Large intestine (tissue), 3 donors: ENCODE measurements at regions not wholly inside any gene's neighbourhood (a gene's known extent, or its start where the extent isn't known, plus 50 kb on each side); places are given as distances from the start of the nearest gene placed in this dataset.
"Not testable (repeated sequence)": the region's sequence is repeated elsewhere in the genome, so short reads cannot be mapped to it uniquely, and the experiment has no call there.

ENCODE experiments used
- DNase-seq, 2 donors: peaks; one replicate each; pipeline versions ENCODE4 v3.0.0 to v3.0.0-alpha.2; 2013
- H3K27ac ChIP-seq: one replicate; pipeline ENCODE4 v1.5.1; 2013; ENCODE audit warnings: low read length
- H3K27me3 ChIP-seq: 2 replicates; pipeline ENCODE4 v1.6.1; 2013; ENCODE audit warnings: low read length; ENCODE audit not compliant: control insufficient read depth, insufficient read depth
- H3K36me3 ChIP-seq: 2 replicates; pipeline ENCODE4 v1.6.1; 2013; ENCODE audit warnings: low read length; ENCODE audit not compliant: control insufficient read depth, insufficient read depth
- H3K4me1 ChIP-seq: one replicate; pipeline ENCODE4 v1.6.1; 2013; ENCODE audit warnings: low read length; ENCODE audit not compliant: control insufficient read depth, insufficient read depth
- H3K4me3 ChIP-seq: one replicate; pipeline ENCODE4 v1.5.1; 2013; ENCODE audit warnings: low read length
- H3K9me3 ChIP-seq: one replicate; pipeline ENCODE4 v1.6.1; 2013; ENCODE audit warnings: mild to moderate bottlenecking, low read depth, low read length, moderate library complexity; ENCODE audit not compliant: control insufficient read depth
- WGBS: methylation state at CpG from one replicate; pipeline ENCODE4 v1.1.5; 2013; ENCODE audit warnings: low lambda C conversion rate; ENCODE audit not compliant: insufficient coverage; 5-methylcytosine and 5-hydroxymethylcytosine counted together

DNA sequence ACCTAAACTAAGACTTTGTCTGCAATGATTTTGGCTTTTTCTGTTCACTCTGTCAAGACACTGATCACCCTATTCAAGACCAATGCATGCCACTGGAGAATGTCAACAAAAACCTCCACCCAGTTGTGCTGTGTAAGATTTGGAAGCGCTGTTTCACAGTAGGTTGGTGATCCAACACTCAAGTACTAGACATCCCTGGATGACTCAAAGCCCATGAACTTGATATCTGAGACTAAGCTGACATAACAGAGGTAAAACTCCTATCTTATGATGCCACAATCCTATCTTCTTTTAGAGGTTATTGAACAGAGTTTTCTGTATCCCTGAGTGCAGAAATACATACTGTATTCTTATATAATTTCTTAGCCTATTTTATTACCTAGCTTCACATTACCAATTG, 251.3 kb upstream of the ETAA1 start:
- Histone ChIP-seq H3K9me3 (no peaks in the 10 kb centered on the region), H3K4me1 (no peaks in the 10 kb centered on the region), H3K4me3 (no peak overlapping the region), H3K27ac (no peak overlapping the region), H3K27me3 (no peaks in the 10 kb centered on the region), H3K36me3 (no peaks in the 10 kb centered on the region)
- no peak for DNase-seq
- no CpG with 5 or more reads among the region's 1 CpG for WGBS

DNA sequence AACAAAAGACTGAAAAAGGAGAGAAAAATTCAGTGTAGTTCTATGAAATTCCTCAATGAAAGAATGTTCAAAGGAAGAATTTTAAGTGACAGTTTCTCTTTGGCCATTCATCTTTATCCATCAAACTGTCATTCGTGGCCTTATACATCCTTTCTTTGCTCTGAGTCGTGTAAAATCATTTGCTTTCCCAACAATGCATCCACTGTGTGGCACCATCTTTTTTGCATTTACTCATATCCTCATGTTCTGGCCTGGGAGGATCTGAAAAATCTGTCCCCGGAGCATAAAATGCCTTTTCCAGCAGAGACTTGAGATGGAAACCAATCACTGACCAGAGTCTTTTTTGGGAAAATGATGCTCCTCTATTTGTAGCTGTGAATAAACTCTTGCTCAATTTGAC, 240.3 kb upstream of the ETAA1 start:
- Histone ChIP-seq H3K27me3 (no peaks in the 10 kb centered on the region), H3K36me3 (no peaks in the 10 kb centered on the region), H3K4me3 (no peak overlapping the region), H3K4me1 (no peaks in the 10 kb centered on the region), H3K27ac (no peak overlapping the region), H3K9me3 (no peaks in the 10 kb centered on the region)
- WGBS: 64% methylated on average over 2 of the region's 3 CpGs
- no peak for DNase-seq

DNA sequence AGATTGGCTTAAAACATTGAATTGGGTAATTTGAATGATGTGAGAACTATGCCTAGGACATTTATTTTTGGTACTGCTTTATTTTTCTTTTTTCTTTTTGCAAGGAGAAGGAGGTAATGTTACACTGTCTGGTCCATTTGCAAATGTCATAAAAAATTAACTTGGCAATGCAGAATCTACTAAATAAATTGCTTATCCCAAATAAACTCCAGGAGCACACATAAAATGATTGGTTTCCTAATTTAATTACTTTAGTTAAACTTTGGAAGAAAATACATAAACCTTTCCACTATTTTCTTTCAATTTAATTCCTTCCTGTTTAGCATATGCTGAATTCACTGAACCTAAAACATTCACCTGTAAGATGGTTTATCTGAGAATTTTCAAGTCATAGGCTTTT, 238.4 kb upstream of the ETAA1 start:
- H3K27ac ChIP-seq: no peak overlapping the region

DNA sequence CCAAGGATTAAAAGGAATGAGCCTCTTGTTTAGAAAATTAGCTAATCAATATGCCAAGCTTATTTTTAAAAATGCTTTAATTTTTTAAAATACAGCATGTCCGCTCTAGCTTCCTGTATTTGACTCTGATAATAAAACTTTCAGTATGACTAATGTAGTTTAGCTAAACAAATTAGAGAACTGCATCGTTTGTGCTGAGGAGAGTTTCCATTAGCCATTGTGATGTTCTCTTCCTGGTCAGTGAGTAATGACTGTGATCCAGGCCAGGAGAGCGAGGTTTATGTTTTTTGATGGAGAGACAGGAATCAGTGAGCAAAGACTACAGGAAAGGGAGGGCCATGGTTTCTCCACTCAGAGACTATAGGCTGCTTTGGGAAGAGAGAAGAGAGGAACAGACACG, 237.2 kb upstream of the ETAA1 start:
- no peak for DNase-seq
- H3K27me3 ChIP-seq: no peaks in the 10 kb centered on the region
- H3K4me3 ChIP-seq: no peak overlapping the region
- 100% methylated on average over 1 of the region's 4 CpGs for WGBS
- H3K4me1 ChIP-seq: no peaks in the 10 kb centered on the region
- no peak overlapping the region for H3K27ac ChIP-seq
- H3K36me3 ChIP-seq: no peaks in the 10 kb centered on the region
- H3K9me3 ChIP-seq: no peaks in the 10 kb centered on the region

More for the DNA sequence above, 238.4 kb upstream of the ETAA1 start:
- Histone ChIP-seq H3K9me3 (no peaks in the 10 kb centered on the region), H3K27me3 (no peaks in the 10 kb centered on the region), H3K4me1 (no peaks in the 10 kb centered on the region), H3K36me3 (no peaks in the 10 kb centered on the region), H3K4me3 (no peak overlapping the region)
- DNase-seq: no peak

DNA sequence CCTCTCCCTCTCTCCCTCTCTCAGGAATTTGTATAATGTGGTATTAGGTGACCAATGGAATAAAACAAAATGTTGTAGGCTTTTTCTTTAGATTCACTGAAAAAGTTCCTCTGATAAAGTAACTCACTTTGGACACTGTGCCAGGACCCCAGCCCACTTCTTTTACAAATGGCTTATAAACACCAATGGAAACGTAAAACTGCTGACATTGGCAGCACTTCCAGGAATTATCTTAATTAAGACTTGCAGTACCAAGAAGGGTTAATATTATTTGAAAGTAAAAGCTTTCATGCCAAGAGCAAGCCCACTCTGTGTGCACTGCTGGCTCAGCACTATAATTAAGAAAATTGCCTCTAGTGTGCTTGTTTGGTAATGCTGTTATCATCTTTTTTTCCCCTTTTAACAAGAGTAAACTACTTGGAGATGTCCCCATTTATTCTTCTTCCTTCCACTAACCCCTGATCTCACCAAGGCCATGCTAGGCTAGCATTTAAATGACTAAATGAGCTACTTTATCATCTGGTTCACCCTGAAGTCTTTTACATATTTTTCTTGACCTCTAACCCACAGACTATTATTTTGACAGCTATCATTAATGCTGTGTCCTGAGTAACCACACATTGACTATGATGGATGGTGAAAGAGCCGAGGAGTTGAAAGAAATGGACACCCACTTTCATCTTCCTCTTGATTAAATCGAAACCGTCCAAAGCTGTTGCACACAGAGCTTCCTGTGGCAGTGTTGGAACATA, 232.2 kb upstream of the ETAA1 start:
- Histone ChIP-seq H3K36me3 (no peaks in the 10 kb centered on the region), H3K9me3 (no peaks in the 10 kb centered on the region), H3K27me3 (no peaks in the 10 kb centered on the region), H3K27ac (no peak overlapping the region), H3K4me3 (no peak overlapping the region), H3K4me1 (no peaks in the 10 kb centered on the region)
- 92% methylated on average over 2 of the region's 4 CpGs for WGBS
- no peak for DNase-seq

DNA sequence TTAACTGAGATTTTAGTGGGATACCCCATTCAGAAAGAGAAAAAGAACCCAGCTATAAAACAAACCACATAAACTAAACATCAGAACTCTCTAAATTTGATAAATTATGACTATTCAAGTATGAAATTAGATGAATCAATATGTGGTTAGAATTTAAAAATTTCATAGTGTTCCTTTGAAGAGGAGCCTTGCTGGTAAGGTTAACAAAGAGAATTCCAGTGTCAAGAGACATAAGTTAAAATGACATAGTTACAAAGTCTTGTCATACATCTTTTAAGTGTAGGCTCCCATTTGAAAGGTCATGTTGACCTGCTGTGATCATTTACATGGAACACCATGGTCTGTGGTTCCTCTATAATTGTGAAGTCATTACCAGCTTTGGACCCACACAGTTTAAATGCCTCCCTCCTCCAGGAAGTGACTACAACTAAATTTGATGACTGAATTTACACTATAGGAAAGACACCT, 231.6 kb upstream of the ETAA1 start:
- DNase-seq: no peak
- H3K27me3 ChIP-seq: no peaks in the 10 kb centered on the region
- H3K4me3 ChIP-seq: no peak overlapping the region
- no peak overlapping the region for H3K27ac ChIP-seq
- H3K36me3 ChIP-seq: no peaks in the 10 kb centered on the region
- no peaks in the 10 kb centered on the region for H3K4me1 ChIP-seq
- H3K9me3 ChIP-seq: no peaks in the 10 kb centered on the region

DNA sequence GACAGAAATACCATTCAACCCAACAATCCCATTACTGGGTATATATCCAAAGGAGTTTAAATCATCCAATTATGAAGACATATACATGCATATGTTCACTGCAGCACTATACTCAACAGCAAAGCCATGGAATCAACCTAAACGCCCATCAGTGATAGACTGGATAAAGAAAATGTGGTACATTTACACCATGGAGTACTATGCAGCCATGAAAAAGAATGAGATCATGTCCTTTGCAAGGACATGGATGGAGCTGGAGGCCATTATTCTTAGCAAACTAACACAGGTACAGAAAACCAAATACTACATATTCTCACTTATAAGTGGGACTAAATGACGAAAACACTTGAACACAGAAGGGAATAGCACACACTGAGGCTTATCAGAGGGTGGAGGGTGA, 230.6 kb upstream of the ETAA1 start:
- not testable (repeated sequence) for H3K36me3 ChIP-seq, H3K4me1 ChIP-seq
- no CpG with 5 or more reads among the region's 2 CpGs for WGBS

DNA sequence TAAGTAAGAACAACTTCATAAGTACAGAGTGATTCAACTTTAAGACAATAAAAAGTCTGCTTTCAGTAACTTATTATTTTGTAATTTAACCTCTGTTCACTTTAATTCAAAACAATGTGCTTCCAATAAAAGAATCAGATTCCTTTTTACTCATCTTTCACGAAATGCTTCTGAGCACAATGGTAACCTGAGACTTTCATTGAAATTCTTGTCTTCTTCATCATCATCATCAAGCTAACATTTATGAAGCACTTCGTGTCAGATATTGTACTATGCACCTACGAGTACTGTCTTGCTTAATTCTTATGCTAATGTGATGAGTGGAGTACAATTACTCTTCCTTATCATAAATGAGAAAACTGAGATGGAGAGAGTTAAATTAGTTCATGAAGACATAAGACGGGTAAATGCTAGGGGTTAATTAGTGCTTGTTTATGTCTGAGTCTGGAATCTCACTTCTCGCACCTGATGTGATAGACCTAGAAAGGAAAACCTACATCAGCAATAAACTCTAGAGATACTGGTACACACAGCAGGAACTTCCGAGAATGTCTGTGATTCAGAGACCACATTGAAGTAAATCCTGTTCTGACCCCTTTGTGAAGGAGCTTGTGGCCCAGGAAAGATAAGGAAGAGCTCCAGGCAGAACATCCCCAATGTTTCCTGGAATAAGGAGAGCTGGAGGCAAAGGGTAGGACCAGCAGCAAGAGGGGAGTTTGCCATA, 227.6 kb upstream of the ETAA1 start:
- H3K27ac ChIP-seq: no peak overlapping the region
- H3K9me3 ChIP-seq: no peaks in the 10 kb centered on the region
- 91% methylated on average over 3 of the region's 6 CpGs for WGBS
- H3K36me3 ChIP-seq: no peaks in the 10 kb centered on the region
- no peaks in the 10 kb centered on the region for H3K27me3 ChIP-seq
- no peak overlapping the region for H3K4me3 ChIP-seq
- DNase-seq: no peak
- no peaks in the 10 kb centered on the region for H3K4me1 ChIP-seq

More for the DNA sequence above, 230.6 kb upstream of the ETAA1 start:
- not testable (repeated sequence) for H3K27me3 ChIP-seq, H3K4me3 ChIP-seq, H3K9me3 ChIP-seq, H3K27ac ChIP-seq, DNase-seq

DNA sequence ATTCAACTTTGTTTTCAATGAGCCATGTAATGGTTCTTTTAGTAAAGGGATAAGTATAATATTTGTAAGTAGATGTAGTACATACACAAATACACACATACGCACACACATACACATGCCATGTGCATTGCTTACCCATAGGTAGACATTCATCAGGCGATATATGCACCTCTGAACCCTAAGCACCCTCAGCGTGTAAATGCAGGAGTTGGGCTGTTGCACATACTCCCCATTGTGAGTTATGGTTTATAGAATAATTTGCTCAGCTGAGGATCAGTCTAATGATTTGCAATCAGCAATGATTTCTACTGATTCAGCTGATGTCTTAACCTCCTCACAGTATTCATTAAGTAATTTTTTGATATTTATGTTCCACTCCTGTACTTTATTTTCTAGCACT, 217.6 kb upstream of the ETAA1 start:
- Histone ChIP-seq H3K9me3 (no peaks in the 10 kb centered on the region), H3K27me3 (no peaks in the 10 kb centered on the region), H3K4me1 (no peaks in the 10 kb centered on the region), H3K36me3 (no peaks in the 10 kb centered on the region), H3K27ac (no peak overlapping the region), H3K4me3 (no peak overlapping the region)
- WGBS: no CpG with 5 or more reads among the region's 3 CpGs
- no peak for DNase-seq

DNA sequence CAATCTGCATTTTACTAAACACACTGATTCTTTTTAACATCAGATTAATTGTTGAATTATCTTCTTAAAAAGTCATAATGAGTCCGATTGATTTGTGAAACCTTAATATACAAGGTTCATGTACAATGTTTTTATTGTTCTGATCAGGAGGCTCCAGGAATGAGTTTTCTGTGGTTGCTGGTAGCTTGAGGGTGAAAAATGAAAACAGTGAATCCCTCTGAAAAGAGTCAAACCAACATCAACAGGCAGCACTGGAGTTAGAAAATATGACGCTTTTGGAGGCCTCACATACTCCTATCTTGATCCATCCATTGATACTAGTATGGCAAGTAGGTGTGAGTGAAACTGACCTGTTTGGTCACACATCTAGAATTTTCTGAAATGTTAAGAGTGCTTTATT, 216.3 kb upstream of the ETAA1 start:
- Histone ChIP-seq H3K36me3 (no peaks in the 10 kb centered on the region), H3K4me3 (no peak overlapping the region), H3K4me1 (no peaks in the 10 kb centered on the region), H3K9me3 (no peaks in the 10 kb centered on the region), H3K27ac (no peak overlapping the region), H3K27me3 (no peaks in the 10 kb centered on the region)
- WGBS: no CpG with 5 or more reads among the region's 2 CpGs
- no peak for DNase-seq

DNA sequence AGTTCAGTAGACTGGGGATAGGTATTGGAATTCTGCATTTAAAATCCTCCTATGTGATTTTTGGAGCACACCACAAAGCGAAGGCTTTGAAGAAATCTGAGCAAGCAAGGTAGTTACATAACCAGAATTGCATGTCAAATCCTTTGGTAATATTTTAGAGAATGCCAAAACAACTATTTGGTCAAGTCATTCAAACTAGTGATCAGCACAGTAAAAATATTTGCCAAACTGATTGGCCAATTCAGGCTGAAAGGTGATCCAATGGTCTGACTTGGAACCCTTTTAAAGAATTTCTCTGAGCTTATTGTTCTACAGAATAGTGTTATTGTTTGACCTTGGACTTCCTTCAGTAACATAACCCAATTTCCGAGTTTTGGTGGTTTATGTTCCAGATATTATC, 214.2 kb upstream of the ETAA1 start:
- DNase-seq: no peak
- no peaks in the 10 kb centered on the region for H3K36me3 ChIP-seq
- no peak overlapping the region for H3K4me3 ChIP-seq
- no peak overlapping the region for H3K27ac ChIP-seq
- no peaks in the 10 kb centered on the region for H3K9me3 ChIP-seq
- no peaks in the 10 kb centered on the region for H3K4me1 ChIP-seq
- whole genome bisulfite sequencing: 60% methylated on average over 1 of the region's 2 CpGs
- no peaks in the 10 kb centered on the region for H3K27me3 ChIP-seq
